Vagina (tissue), 2 donors: ENCODE measurements at regions not wholly inside any gene's neighbourhood (a gene's known extent, or its start where the extent isn't known, plus 50 kb on each side); places are given as distances from the start of the nearest gene placed in this dataset.
"Not testable (repeated sequence)": the region's sequence is repeated elsewhere in the genome, so short reads cannot be mapped to it uniquely, and the experiment has no call there.

Source experiments
- CTCF ChIP-seq, 3 experiments: fragments of 450-650 bp in 2 of 3; fragments of 200-600 bp in 1 of 3; sonication (generic) in 1 of 3; IDR thresholded peaks; one replicate each; pipeline ENCODE4 v1.5.1; 2017 to 2019; ENCODE audit warnings: antibody characterized with exemption in 3 of 3, mild to moderate bottlenecking in 2 of 3, moderate library complexity in 2 of 3
- POLR2A ChIP-seq, 2 donors: fragments of 450-650 bp; IDR thresholded peaks; one replicate each; pipeline ENCODE4 v1.6.1; 2017; ENCODE audit warnings: antibody characterized with exemption in 2 of 2, mild to moderate bottlenecking in 2 of 2, moderate library complexity in 2 of 2
- POLR2AphosphoS5 ChIP-seq, 2 donors: sonication (generic); formaldehyde crosslinking; IDR thresholded peaks; one replicate each; pipeline ENCODE4 v1.9.0; 2017; ENCODE audit warnings: antibody characterized with exemption in 2 of 2, mild to moderate bottlenecking in 2 of 2, low read depth in 1 of 2; ENCODE audit not compliant: insufficient read depth in 1 of 2

GRCh38 chr9:24067107-24067506 lies 241.1 kb upstream of the ELAVL2 start:
- TF ChIP-seq CTCF (IDR thresholded peaks at IDR 0.05); POLR2A (IDR thresholded peaks at IDR 0.05); POLR2AphosphoS5 (IDR thresholded peaks at IDR 0.05; ENCODE audit: insufficient read depth in 1 of 2, low read depth in 1 of 2): not testable (repeated sequence)
